Activated T-cell treated with anti-CD3 and anti-CD28 coated beads, Interleukin-2, amount 50 U/mL, for 24 hours (primary cell): ENCODE measurements at regions not wholly inside any gene's neighbourhood (a gene's known extent, or its start where the extent isn't known, plus 50 kb on each side); places are given as distances from the start of the nearest gene placed in this dataset.
"Not testable (repeated sequence)": the region's sequence is repeated elsewhere in the genome, so short reads cannot be mapped to it uniquely, and the experiment has no call there.

Experiments
- DNase-seq: peaks from one replicate; pipeline ENCODE4 v3.0.0-alpha.2; 2020
- H3K27ac Mint-ChIP-seq: 2 replicates; pipeline ENCODE4 v1.8.0; 2020; ENCODE audit warnings: mild to moderate bottlenecking, mixed read lengths
- H3K27me3 Mint-ChIP-seq: 2 replicates; pipeline ENCODE4 v1.8.0; 2020; ENCODE audit warnings: mixed read lengths
- H3K36me3 Mint-ChIP-seq: 2 replicates; pipeline ENCODE4 v1.8.0; 2020; ENCODE audit warnings: low read depth, mixed read lengths
- H3K4me1 Mint-ChIP-seq: 2 replicates; pipeline ENCODE4 v1.8.0; 2020; ENCODE audit warnings: low read depth, mixed read lengths
- H3K4me3 Mint-ChIP-seq: 2 replicates; pipeline ENCODE4 v1.8.0; 2020; ENCODE audit warnings: mild to moderate bottlenecking, moderate library complexity, mixed read lengths
- H3K9me3 Mint-ChIP-seq: 2 replicates; pipeline ENCODE4 v1.8.0; 2020; ENCODE audit warnings: mixed read lengths

GRCh38 chr7:69499-70123 is 122.8 kb upstream of the FAM20C start:
- not testable (repeated sequence) for H3K27me3 Mint-ChIP-seq

GRCh38 chr7:70207-70606 is 122.2 kb upstream of the FAM20C start:
- not testable (repeated sequence) for H3K27ac Mint-ChIP-seq, H3K4me1 Mint-ChIP-seq, H3K9me3 Mint-ChIP-seq, H3K27me3 Mint-ChIP-seq, H3K4me3 Mint-ChIP-seq, H3K36me3 Mint-ChIP-seq, DNase-seq

More at GRCh38 chr7:69499-70123, 122.8 kb upstream of the FAM20C start:
- H3K36me3 Mint-ChIP-seq, H3K4me3 Mint-ChIP-seq, H3K4me1 Mint-ChIP-seq, DNase-seq, H3K9me3 Mint-ChIP-seq, H3K27ac Mint-ChIP-seq: not testable (repeated sequence)

GRCh38 chr7:70989-71388 is 121.4 kb upstream of the FAM20C start:
- H3K36me3 Mint-ChIP-seq, H3K4me3 Mint-ChIP-seq, H3K4me1 Mint-ChIP-seq, H3K27me3 Mint-ChIP-seq, DNase-seq, H3K27ac Mint-ChIP-seq, H3K9me3 Mint-ChIP-seq: not testable (repeated sequence)

- H3K27me3 Mint-ChIP-seq, DNase-seq, H3K9me3 Mint-ChIP-seq, H3K36me3 Mint-ChIP-seq, H3K4me3 Mint-ChIP-seq, H3K4me1 Mint-ChIP-seq, H3K27ac Mint-ChIP-seq: not testable (repeated sequence)
These were observed 119.9 kb upstream of the FAM20C start for GRCh38 chr7:72266-73057.

GRCh38 chr7:73058-73331 is 119.4 kb upstream of the FAM20C start:
- not testable (repeated sequence) for H3K36me3 Mint-ChIP-seq, DNase-seq, H3K4me3 Mint-ChIP-seq, H3K4me1 Mint-ChIP-seq, H3K27ac Mint-ChIP-seq, H3K9me3 Mint-ChIP-seq, H3K27me3 Mint-ChIP-seq

- not testable (repeated sequence) for H3K27ac Mint-ChIP-seq, H3K27me3 Mint-ChIP-seq, H3K4me3 Mint-ChIP-seq, H3K36me3 Mint-ChIP-seq, H3K4me1 Mint-ChIP-seq, H3K9me3 Mint-ChIP-seq
- DNase-seq = peak; percentile 11
These were observed 118.3 kb upstream of the FAM20C start for GRCh38 chr7:74008-74540.

GRCh38 chr7:75511-75910 is 116.9 kb upstream of the FAM20C start:
- not testable (repeated sequence) for H3K4me3 Mint-ChIP-seq, H3K27ac Mint-ChIP-seq, H3K9me3 Mint-ChIP-seq, H3K36me3 Mint-ChIP-seq, H3K4me1 Mint-ChIP-seq, H3K27me3 Mint-ChIP-seq
- peak; percentile 2 for DNase-seq

GRCh38 chr7:76202-76601 is 116.2 kb upstream of the FAM20C start:
- not testable (repeated sequence) for H3K27ac Mint-ChIP-seq, H3K4me1 Mint-ChIP-seq, DNase-seq, H3K36me3 Mint-ChIP-seq, H3K9me3 Mint-ChIP-seq, H3K4me3 Mint-ChIP-seq, H3K27me3 Mint-ChIP-seq

- not testable (repeated sequence) for DNase-seq, H3K36me3 Mint-ChIP-seq, H3K4me1 Mint-ChIP-seq, H3K9me3 Mint-ChIP-seq, H3K27me3 Mint-ChIP-seq, H3K4me3 Mint-ChIP-seq, H3K27ac Mint-ChIP-seq
These were observed 115.5 kb upstream of the FAM20C start for GRCh38 chr7:76829-77395.

- not testable (repeated sequence) for H3K4me1 Mint-ChIP-seq
These were observed 113.5 kb upstream of the FAM20C start for GRCh38 chr7:78862-79261.

GRCh38 chr7:79400-80055 is 112.8 kb upstream of the FAM20C start:
- H3K9me3 Mint-ChIP-seq, H3K4me1 Mint-ChIP-seq, H3K27ac Mint-ChIP-seq, H3K36me3 Mint-ChIP-seq, H3K4me3 Mint-ChIP-seq, H3K27me3 Mint-ChIP-seq, DNase-seq: not testable (repeated sequence)

More at GRCh38 chr7:78862-79261, 113.5 kb upstream of the FAM20C start:
- not testable (repeated sequence) for H3K27ac Mint-ChIP-seq, H3K4me3 Mint-ChIP-seq, DNase-seq, H3K9me3 Mint-ChIP-seq, H3K27me3 Mint-ChIP-seq, H3K36me3 Mint-ChIP-seq

- H3K4me1 Mint-ChIP-seq = no peaks in the 10 kb centered on the region
- no peak overlapping the region for H3K27ac Mint-ChIP-seq
- peak; percentile 14 for DNase-seq
- H3K4me3 Mint-ChIP-seq = no peak overlapping the region
- H3K9me3 Mint-ChIP-seq = no peaks in the 10 kb centered on the region
- peaks cover 6% of the 10 kb centered on the region for H3K27me3 Mint-ChIP-seq
- H3K36me3 Mint-ChIP-seq = no peaks in the 10 kb centered on the region
These were observed 111.9 kb upstream of the FAM20C start for GRCh38 chr7:80259-81067.

GRCh38 chr7:81068-81925 is 111.1 kb upstream of the FAM20C start:
- DNase-seq = peak; percentile 6
- Mint-ChIP-seq H3K4me1 (no peaks in the 10 kb centered on the region), H3K4me3 (no peak overlapping the region), H3K9me3 (no peaks in the 10 kb centered on the region), H3K27me3 (peaks cover 6% of the 10 kb centered on the region), H3K27ac (no peak overlapping the region), H3K36me3 (no peaks in the 10 kb centered on the region)
